HL-60 (cell line): ENCODE measurements at regions not wholly inside any gene's neighbourhood (a gene's known extent, or its start where the extent isn't known, plus 50 kb on each side); places are given as distances from the start of the nearest gene placed in this dataset.

Experiments
- GABPA ChIP-seq: IDR thresholded peaks from 2 replicates; pipeline ENCODE4 v1.6.1; 2012; ENCODE audit warnings: low read depth
- POLR2AphosphoS5 ChIP-seq: IDR thresholded peaks from 2 replicates; pipeline ENCODE4 v1.6.1; 2012; ENCODE audit warnings: low read depth
- SPI1 ChIP-seq: IDR thresholded peaks from 2 replicates; pipeline ENCODE4 v1.6.1; 2012; ENCODE audit warnings: low read depth, mild to moderate bottlenecking, borderline replicate concordance
- TF ChIP-seq, protein P1 (sequence below): IDR thresholded peaks from one replicate; pipeline ENCODE4 v1.5.1; 2011; ENCODE audit warnings: low read length, control low read depth, inconsistent platforms; ENCODE audit not compliant: insufficient read depth
- TF ChIP-seq, protein P2 (sequence below): IDR thresholded peaks from 2 replicates; pipeline ENCODE4 v1.6.1; 2012; ENCODE audit warnings: low read depth; ENCODE audit not compliant: insufficient replicate concordance

DNA sequence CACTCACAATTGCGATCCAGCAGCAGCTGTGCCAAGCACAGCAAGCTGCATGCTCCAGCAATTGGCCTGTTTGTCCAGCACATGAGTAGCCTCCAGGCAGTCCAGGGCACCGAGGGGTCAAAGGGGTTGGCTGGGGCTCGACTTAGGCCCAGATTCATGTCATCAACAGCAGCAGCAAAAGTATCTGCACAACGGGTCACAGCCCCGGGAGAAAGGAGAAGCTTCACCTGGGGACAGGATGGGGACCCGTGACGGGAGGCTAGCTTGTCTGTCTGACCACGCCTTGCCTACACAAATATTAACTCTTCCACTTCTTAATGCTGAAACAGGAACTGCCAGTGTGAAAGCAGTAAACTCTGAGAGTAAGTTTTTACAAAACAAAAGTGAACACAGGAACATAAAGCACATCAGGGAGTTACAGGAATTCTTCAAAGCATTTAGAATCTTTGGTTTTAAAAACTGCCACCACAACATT is 191.2 kb downstream of the PIK3R1 start:
- TF ChIP-seq, protein P1, sequence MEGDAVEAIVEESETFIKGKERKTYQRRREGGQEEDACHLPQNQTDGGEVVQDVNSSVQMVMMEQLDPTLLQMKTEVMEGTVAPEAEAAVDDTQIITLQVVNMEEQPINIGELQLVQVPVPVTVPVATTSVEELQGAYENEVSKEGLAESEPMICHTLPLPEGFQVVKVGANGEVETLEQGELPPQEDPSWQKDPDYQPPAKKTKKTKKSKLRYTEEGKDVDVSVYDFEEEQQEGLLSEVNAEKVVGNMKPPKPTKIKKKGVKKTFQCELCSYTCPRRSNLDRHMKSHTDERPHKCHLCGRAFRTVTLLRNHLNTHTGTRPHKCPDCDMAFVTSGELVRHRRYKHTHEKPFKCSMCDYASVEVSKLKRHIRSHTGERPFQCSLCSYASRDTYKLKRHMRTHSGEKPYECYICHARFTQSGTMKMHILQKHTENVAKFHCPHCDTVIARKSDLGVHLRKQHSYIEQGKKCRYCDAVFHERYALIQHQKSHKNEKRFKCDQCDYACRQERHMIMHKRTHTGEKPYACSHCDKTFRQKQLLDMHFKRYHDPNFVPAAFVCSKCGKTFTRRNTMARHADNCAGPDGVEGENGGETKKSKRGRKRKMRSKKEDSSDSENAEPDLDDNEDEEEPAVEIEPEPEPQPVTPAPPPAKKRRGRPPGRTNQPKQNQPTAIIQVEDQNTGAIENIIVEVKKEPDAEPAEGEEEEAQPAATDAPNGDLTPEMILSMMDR: no peak
- TF ChIP-seq GABPA: no peak
- no peak for TF ChIP-seq POLR2AphosphoS5
- TF ChIP-seq, protein P2, sequence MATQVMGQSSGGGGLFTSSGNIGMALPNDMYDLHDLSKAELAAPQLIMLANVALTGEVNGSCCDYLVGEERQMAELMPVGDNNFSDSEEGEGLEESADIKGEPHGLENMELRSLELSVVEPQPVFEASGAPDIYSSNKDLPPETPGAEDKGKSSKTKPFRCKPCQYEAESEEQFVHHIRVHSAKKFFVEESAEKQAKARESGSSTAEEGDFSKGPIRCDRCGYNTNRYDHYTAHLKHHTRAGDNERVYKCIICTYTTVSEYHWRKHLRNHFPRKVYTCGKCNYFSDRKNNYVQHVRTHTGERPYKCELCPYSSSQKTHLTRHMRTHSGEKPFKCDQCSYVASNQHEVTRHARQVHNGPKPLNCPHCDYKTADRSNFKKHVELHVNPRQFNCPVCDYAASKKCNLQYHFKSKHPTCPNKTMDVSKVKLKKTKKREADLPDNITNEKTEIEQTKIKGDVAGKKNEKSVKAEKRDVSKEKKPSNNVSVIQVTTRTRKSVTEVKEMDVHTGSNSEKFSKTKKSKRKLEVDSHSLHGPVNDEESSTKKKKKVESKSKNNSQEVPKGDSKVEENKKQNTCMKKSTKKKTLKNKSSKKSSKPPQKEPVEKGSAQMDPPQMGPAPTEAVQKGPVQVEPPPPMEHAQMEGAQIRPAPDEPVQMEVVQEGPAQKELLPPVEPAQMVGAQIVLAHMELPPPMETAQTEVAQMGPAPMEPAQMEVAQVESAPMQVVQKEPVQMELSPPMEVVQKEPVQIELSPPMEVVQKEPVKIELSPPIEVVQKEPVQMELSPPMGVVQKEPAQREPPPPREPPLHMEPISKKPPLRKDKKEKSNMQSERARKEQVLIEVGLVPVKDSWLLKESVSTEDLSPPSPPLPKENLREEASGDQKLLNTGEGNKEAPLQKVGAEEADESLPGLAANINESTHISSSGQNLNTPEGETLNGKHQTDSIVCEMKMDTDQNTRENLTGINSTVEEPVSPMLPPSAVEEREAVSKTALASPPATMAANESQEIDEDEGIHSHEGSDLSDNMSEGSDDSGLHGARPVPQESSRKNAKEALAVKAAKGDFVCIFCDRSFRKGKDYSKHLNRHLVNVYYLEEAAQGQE: no peak
- no peak; the same call in 1 of the 2 replicates for TF ChIP-seq SPI1
